HEK293 (cell line): ENCODE measurements at regions not wholly inside any gene's neighbourhood (a gene's known extent, or its start where the extent isn't known, plus 50 kb on each side); places are given as distances from the start of the nearest gene placed in this dataset.

Experiments
- CTCF ChIA-PET: fragments of 350-600 bp; formaldehyde crosslinking; extraction: SDS; loops from one replicate; lab custom pipeline; 2021; ENCODE audit warnings: antibody characterized with exemption; lab: Yijun Ruan, JAX
- POLR2A ChIA-PET: fragments of 300-600 bp; formaldehyde crosslinking; extraction: SDS; loops from one replicate; lab custom pipeline; 2020; ENCODE audit warnings: antibody characterized with exemption, inconsistent platforms; lab: Yijun Ruan, JAX
- H3K27ac ChIP-seq: fragments of 200-500 bp; sonication (Bioruptor generic); 2 replicates; pipeline ENCODE4 v1.5.1; 2014; ENCODE audit warnings: low read depth, low read length, control low read depth, inconsistent platforms; ENCODE audit errors: extremely low read depth
- H3K36me3 ChIP-seq, 2 experiments: fragments of 200-500 bp in 1 of 2; sonication (Bioruptor generic) in 1 of 2; 1 replicate in 1 of 2; 2 replicates in 1 of 2; pipeline ENCODE4 v1.5.1; 2014 to 2017; ENCODE audit warnings: inconsistent platforms in 2 of 2, low read length in 2 of 2; ENCODE audit not compliant: control insufficient read depth in 2 of 2, insufficient read depth in 1 of 2
- H3K4me1 ChIP-seq: fragments of 200-500 bp; sonication (Bioruptor generic); 2 replicates; pipeline ENCODE4 v1.5.1; 2014; ENCODE audit warnings: mild to moderate bottlenecking, low read length, inconsistent platforms; ENCODE audit not compliant: control insufficient read depth, insufficient read depth
- H3K4me3 ChIP-seq: 2 replicates; pipeline ENCODE4 v1.5.1; 2011; ENCODE audit warnings: low read depth, mild to moderate bottlenecking, control low read depth, low read length, moderate library complexity
- H3K9me3 ChIP-seq: fragments of 200-500 bp; sonication (Bioruptor generic); 2 replicates; pipeline ENCODE4 v1.5.1; 2014; ENCODE audit warnings: low read depth, low read length, inconsistent platforms; ENCODE audit not compliant: control insufficient read depth, insufficient read depth
- HOXC10 ChIP-seq: sonication (generic); formaldehyde crosslinking; IDR thresholded peaks from 2 replicates; pipeline ENCODE4 v1.8.1; 2023; ENCODE audit warnings: mild to moderate bottlenecking, missing genetic modification reagents
- KLF7 ChIP-seq: fragments of 450-650 bp; formaldehyde crosslinking; IDR thresholded peaks from 2 replicates; pipeline ENCODE4 v1.5.1; 2016; ENCODE audit warnings: missing biosample characterization, missing genetic modification characterization, borderline replicate concordance
- MZF1 ChIP-seq: fragments of 450-650 bp; formaldehyde crosslinking; IDR thresholded peaks from 2 replicates; pipeline ENCODE4 v1.5.1; 2017; ENCODE audit warnings: missing biosample characterization, missing genetic modification characterization, borderline replicate concordance
- SALL2 ChIP-seq: fragments of 450-650 bp; formaldehyde crosslinking; IDR thresholded peaks from 2 replicates; pipeline ENCODE4 v1.5.0; 2017; ENCODE audit warnings: missing biosample characterization, mild to moderate bottlenecking, missing genetic modification characterization, borderline replicate concordance
- SETDB1 ChIP-seq: IDR thresholded peaks from one replicate; pipeline ENCODE4 v1.6.1; 2017; ENCODE audit warnings: mild to moderate bottlenecking, low read length, moderate library complexity, mixed read lengths; ENCODE audit not compliant: insufficient read length
- SP7 ChIP-seq: fragments of 450-650 bp; formaldehyde crosslinking; IDR thresholded peaks from 2 replicates; pipeline ENCODE4 v1.5.1; 2016; ENCODE audit warnings: missing biosample characterization, missing genetic modification characterization
- ZBTB1 ChIP-seq: fragments of 450-650 bp; formaldehyde crosslinking; IDR thresholded peaks from 2 replicates; pipeline ENCODE4 v1.5.1; 2016; ENCODE audit warnings: missing biosample characterization, missing genetic modification characterization
- ZBTB48 ChIP-seq: fragments of 450-650 bp; formaldehyde crosslinking; IDR thresholded peaks from 2 replicates; pipeline ENCODE4 v1.5.1; 2016; ENCODE audit warnings: missing biosample characterization, missing genetic modification characterization
- ZIC2 ChIP-seq: fragments of 450-650 bp; formaldehyde crosslinking; IDR thresholded peaks from 2 replicates; pipeline ENCODE4 v1.5.1; 2016; ENCODE audit warnings: missing biosample characterization, missing genetic modification characterization
- ZNF112 ChIP-seq: fragments of 450-650 bp; formaldehyde crosslinking; IDR thresholded peaks from 2 replicates; pipeline ENCODE4 v1.5.0; 2017; ENCODE audit warnings: missing biosample characterization, missing genetic modification characterization
- ZNF155 ChIP-seq: fragments of 450-650 bp; formaldehyde crosslinking; IDR thresholded peaks from 2 replicates; pipeline ENCODE4 v1.5.1; 2016; ENCODE audit warnings: missing biosample characterization, missing genetic modification characterization
- ZNF174 ChIP-seq: fragments of 450-650 bp; formaldehyde crosslinking; IDR thresholded peaks from 2 replicates; pipeline ENCODE4 v1.5.0; 2017; ENCODE audit warnings: missing biosample characterization, mild to moderate bottlenecking, missing genetic modification characterization
- ZNF433 ChIP-seq: fragments of 450-650 bp; formaldehyde crosslinking; IDR thresholded peaks from 2 replicates; pipeline ENCODE4 v1.5.1; 2016; ENCODE audit warnings: missing biosample characterization, missing genetic modification characterization, low read depth
- ZNF48 ChIP-seq: fragments of 450-650 bp; formaldehyde crosslinking; IDR thresholded peaks from 2 replicates; pipeline ENCODE4 v1.5.1; 2016; ENCODE audit warnings: missing biosample characterization, missing genetic modification characterization
- ZNF529 ChIP-seq: fragments of 450-650 bp; formaldehyde crosslinking; IDR thresholded peaks from 2 replicates; pipeline ENCODE4 v1.5.1; 2017; ENCODE audit warnings: missing genetic modification characterization, missing biosample characterization; ENCODE audit not compliant: insufficient replicate concordance
- ZNF561 ChIP-seq: fragments of 450-650 bp; IDR thresholded peaks from 2 replicates; pipeline ENCODE4 v1.5.1; 2018; ENCODE audit warnings: missing biosample characterization, missing genetic modification characterization, borderline replicate concordance
- ZNF585B ChIP-seq: fragments of 450-650 bp; formaldehyde crosslinking; IDR thresholded peaks from 2 replicates; pipeline ENCODE4 v1.5.1; 2016; ENCODE audit warnings: missing biosample characterization, missing genetic modification characterization
- ZSCAN30 ChIP-seq: fragments of 450-650 bp; IDR thresholded peaks from 2 replicates; pipeline ENCODE4 v1.5.1; 2018; ENCODE audit warnings: missing biosample characterization, mild to moderate bottlenecking, missing genetic modification characterization, moderate library complexity
- TF ChIP-seq, protein P1 (sequence below): IDR thresholded peaks from 2 replicates; pipeline ENCODE4 v1.6.1; 2011; ENCODE audit warnings: mild to moderate bottlenecking, low read depth, low read length, borderline replicate concordance
- TF ChIP-seq, protein P2 (sequence below): fragments of 450-650 bp; IDR thresholded peaks from 2 replicates; pipeline ENCODE4 v1.5.1; 2018; ENCODE audit warnings: missing biosample characterization, missing genetic modification characterization
- TF ChIP-seq, protein P3 (sequence below): fragments of 450-650 bp; formaldehyde crosslinking; IDR thresholded peaks from 2 replicates; pipeline ENCODE4 v1.5.1; 2017; ENCODE audit warnings: missing biosample characterization, mild to moderate bottlenecking, missing genetic modification characterization, moderate library complexity
- TF ChIP-seq, protein P4 (sequence below): fragments of 450-650 bp; formaldehyde crosslinking; IDR thresholded peaks from 2 replicates; pipeline ENCODE4 v1.5.1; 2016; ENCODE audit warnings: missing biosample characterization, missing genetic modification characterization
- TF ChIP-seq, protein P5 (sequence below): fragments of 450-650 bp; formaldehyde crosslinking; IDR thresholded peaks from 2 replicates; pipeline ENCODE4 v1.5.1; 2017; ENCODE audit warnings: missing biosample characterization, missing genetic modification characterization
- TF ChIP-seq, protein P6 (sequence below): sonication (generic); formaldehyde crosslinking; IDR thresholded peaks from 2 replicates; pipeline ENCODE4 v1.8.1; 2022; ENCODE audit warnings: mild to moderate bottlenecking, moderate library complexity, missing genetic modification reagents

DNA sequence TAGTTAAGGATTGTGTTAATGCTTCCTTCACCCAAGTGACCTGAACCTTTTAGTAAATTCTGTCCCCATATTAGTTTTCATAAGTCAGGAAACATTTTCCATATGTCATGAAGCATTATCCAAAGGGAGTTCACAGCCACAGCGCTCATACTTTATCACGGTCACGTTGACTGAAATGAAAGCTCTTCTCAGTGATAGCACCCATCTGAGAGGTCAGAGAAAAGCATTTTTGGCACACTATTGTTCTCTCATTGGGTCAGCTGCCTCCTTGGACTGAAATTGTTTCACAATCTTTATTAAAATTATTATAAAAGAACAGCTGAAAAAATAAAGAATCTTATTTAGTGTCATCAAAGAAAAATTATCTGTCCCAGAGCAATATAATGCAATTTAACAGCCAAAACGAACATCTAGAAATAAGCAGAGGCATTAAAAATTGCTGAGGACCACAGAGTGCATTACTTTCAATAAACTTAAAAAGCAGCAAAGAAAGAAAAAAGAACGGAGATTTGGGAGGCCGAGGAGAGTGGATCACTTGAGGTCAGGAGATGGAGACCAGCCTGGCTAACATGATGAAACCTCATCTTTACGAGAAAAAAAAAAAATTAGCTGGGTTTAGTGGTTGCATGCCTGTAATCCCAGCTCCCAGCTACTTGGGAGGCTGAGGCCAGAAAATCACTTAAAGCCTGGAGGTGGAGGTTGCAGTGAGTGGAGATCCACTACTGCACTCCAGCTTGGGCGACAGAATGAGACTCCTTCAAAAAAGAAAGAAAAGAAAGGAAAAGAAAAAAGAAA, 680.8 kb upstream of the FAM241A start:
- H3K4me3 ChIP-seq = no peak overlapping the region
- ChIA-PET CTCF (no interaction called here), POLR2A (no interaction called here)
- TF ChIP-seq ZNF529 (tag by site-specific recombination) (no peak), ZBTB48 (tag by site-specific recombination) (no peak), ZIC2 (no peak), ZNF155 (tag by site-specific recombination) (no peak), SETDB1 (no peak), MZF1 (no peak), ZSCAN30 (no peak), ZNF174 (tag by site-specific recombination) (no peak), KLF7 (tag by site-specific recombination) (no peak), ZNF433 (no peak)
- TF ChIP-seq, protein P1, sequence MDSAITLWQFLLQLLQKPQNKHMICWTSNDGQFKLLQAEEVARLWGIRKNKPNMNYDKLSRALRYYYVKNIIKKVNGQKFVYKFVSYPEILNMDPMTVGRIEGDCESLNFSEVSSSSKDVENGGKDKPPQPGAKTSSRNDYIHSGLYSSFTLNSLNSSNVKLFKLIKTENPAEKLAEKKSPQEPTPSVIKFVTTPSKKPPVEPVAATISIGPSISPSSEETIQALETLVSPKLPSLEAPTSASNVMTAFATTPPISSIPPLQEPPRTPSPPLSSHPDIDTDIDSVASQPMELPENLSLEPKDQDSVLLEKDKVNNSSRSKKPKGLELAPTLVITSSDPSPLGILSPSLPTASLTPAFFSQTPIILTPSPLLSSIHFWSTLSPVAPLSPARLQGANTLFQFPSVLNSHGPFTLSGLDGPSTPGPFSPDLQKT = no peak
- TF ChIP-seq, protein P2, sequence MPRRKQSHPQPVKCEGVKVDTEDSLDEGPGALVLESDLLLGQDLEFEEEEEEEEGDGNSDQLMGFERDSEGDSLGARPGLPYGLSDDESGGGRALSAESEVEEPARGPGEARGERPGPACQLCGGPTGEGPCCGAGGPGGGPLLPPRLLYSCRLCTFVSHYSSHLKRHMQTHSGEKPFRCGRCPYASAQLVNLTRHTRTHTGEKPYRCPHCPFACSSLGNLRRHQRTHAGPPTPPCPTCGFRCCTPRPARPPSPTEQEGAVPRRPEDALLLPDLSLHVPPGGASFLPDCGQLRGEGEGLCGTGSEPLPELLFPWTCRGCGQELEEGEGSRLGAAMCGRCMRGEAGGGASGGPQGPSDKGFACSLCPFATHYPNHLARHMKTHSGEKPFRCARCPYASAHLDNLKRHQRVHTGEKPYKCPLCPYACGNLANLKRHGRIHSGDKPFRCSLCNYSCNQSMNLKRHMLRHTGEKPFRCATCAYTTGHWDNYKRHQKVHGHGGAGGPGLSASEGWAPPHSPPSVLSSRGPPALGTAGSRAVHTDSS (tag by site-specific recombination) = no peak
- TF ChIP-seq, protein P3, sequence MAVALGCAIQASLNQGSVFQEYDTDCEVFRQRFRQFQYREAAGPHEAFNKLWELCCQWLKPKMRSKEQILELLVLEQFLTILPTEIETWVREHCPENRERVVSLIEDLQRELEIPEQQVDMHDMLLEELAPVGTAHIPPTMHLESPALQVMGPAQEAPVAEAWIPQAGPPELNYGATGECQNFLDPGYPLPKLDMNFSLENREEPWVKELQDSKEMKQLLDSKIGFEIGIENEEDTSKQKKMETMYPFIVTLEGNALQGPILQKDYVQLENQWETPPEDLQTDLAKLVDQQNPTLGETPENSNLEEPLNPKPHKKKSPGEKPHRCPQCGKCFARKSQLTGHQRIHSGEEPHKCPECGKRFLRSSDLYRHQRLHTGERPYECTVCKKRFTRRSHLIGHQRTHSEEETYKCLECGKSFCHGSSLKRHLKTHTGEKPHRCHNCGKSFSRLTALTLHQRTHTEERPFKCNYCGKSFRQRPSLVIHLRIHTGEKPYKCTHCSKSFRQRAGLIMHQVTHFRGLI (tag by site-specific recombination) = no peak
- H3K4me1 ChIP-seq = no peaks in the 10 kb centered on the region
- H3K27ac ChIP-seq = no peak overlapping the region
- H3K9me3 ChIP-seq = no peaks in the 10 kb centered on the region
- no peaks in the 10 kb centered on the region for H3K36me3 ChIP-seq

DNA sequence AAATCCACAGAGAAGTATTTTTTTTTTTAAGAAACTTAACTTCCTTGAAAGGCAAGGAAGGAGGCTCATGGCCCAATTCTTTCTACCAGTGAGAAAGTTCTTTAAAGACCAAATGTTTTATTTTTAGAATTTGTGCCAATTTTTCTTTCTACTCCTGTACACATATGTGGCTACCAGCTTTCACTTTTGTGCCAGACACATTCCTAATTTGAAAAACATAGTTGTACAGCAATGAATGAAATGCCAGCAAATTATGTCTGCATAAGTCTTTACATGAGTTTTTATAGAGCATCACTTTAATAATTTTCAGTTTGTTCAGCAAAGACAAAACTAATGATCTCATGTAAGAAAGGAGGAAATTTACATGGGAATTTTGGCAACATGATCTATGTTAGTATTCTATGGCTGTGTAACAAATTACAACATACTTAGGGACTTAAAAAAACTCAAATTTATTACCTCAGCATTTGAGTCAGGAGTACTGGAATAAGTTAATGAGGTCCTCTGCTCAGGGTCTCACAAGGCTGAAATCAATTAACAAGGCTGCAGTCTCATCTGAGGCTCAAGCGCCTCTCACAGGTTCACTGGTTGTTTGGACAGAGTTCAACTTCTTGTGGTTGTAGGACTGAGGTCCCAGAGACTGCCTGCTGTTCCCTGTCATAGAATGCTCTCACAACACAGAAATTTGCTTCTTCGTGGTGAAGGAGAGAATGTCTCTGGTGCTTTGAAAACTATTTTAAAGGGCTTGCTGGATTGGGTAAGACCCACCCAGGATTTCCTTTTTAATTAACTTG, 678.2 kb upstream of the FAM241A start:
- no peak overlapping the region for H3K27ac ChIP-seq
- H3K36me3 ChIP-seq = no peaks in the 10 kb centered on the region
- no peak overlapping the region for H3K4me3 ChIP-seq
- ChIA-PET CTCF (interaction anchor here (0.7 kb wide), 1 partner anchor 196 kb away, joined by 3 read pairs; no protein-coding TSS in a partner anchor), POLR2A (no interaction called here)
- H3K9me3 ChIP-seq = no peaks in the 10 kb centered on the region
- H3K4me1 ChIP-seq = no peaks in the 10 kb centered on the region
- no peak for TF ChIP-seq ZBTB1
- no peak for TF ChIP-seq SALL2 (tag by site-specific recombination)
- TF ChIP-seq ZNF48 (tag by site-specific recombination) = no peak
- TF ChIP-seq, protein P4, sequence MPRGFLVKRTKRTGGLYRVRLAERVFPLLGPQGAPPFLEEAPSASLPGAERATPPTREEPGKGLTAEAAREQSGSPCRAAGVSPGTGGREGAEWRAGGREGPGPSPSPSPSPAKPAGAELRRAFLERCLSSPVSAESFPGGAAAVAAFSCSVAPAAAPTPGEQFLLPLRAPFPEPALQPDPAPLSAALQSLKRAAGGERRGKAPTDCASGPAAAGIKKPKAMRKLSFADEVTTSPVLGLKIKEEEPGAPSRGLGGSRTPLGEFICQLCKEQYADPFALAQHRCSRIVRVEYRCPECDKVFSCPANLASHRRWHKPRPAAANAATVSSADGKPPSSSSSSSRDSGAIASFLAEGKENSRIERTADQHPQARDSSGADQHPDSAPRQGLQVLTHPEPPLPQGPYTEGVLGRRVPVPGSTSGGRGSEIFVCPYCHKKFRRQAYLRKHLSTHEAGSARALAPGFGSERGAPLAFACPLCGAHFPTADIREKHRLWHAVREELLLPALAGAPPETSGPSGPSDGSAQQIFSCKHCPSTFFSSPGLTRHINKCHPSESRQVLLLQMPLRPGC = no peak
- TF ChIP-seq, protein P5, sequence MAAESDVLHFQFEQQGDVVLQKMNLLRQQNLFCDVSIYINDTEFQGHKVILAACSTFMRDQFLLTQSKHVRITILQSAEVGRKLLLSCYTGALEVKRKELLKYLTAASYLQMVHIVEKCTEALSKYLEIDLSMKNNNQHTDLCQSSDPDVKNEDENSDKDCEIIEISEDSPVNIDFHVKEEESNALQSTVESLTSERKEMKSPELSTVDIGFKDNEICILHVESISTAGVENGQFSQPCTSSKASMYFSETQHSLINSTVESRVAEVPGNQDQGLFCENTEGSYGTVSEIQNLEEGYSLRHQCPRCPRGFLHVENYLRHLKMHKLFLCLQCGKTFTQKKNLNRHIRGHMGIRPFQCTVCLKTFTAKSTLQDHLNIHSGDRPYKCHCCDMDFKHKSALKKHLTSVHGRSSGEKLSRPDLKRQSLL = no peak
- no peak for TF ChIP-seq ZNF585B (tag by site-specific recombination)
- no peak for TF ChIP-seq HOXC10 (CRISPR knock-in tag)
- TF ChIP-seq ZNF561 (tag by site-specific recombination) = no peak
- TF ChIP-seq SP7 (tag by site-specific recombination) = no peak
- TF ChIP-seq, protein P6, sequence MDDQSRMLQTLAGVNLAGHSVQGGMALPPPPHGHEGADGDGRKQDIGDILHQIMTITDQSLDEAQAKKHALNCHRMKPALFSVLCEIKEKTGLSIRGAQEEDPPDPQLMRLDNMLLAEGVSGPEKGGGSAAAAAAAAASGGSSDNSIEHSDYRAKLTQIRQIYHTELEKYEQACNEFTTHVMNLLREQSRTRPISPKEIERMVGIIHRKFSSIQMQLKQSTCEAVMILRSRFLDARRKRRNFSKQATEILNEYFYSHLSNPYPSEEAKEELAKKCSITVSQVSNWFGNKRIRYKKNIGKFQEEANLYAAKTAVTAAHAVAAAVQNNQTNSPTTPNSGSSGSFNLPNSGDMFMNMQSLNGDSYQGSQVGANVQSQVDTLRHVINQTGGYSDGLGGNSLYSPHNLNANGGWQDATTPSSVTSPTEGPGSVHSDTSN (CRISPR knock-in tag) = no peak
- TF ChIP-seq, protein P3 (tag by site-specific recombination) = no peak
- TF ChIP-seq ZNF112 = no peak
